ENCODE measurements at regions not wholly inside any gene's neighbourhood (a gene's known extent, or its start where the extent isn't known, plus 50 kb on each side); places are given as distances from the start of the nearest gene placed in this dataset.

GRCh38 chr2:164114937-164115336 is 379.1 kb upstream of the FIGN start:
- TF ChIP-seq EZH2phosphoT487 (IDR thresholded peaks at IDR 0.05; ENCODE audit: insufficient read depth, low read depth), result no peak
- TF ChIP-seq EZH2 (IDR thresholded peaks at IDR 0.05; ENCODE audit: insufficient read depth, poor library complexity, severe bottlenecking), result no peak
